GM18951 (cell line): ENCODE measurements at regions not wholly inside any gene's neighbourhood (a gene's known extent, or its start where the extent isn't known, plus 50 kb on each side); places are given as distances from the start of the nearest gene placed in this dataset.

Experiments
- POLR2A ChIP-seq: IDR thresholded peaks from 4 replicates; pipeline ENCODE4 v1.6.1; 2011; ENCODE audit warnings: mild to moderate bottlenecking; ENCODE audit not compliant: insufficient read length, insufficient read depth; ENCODE audit errors: extremely low read depth
- in situ Hi-C: fragments of 300-500 bp; cut with MboI; formaldehyde crosslinking; loops from one replicate; pipeline ENCODE4 v1.12.0; 2022; ENCODE audit warnings: low sequenced_read_pairs, mixed read lengths, inconsistent platforms; ENCODE audit not compliant: unreplicated experiment

DNA sequence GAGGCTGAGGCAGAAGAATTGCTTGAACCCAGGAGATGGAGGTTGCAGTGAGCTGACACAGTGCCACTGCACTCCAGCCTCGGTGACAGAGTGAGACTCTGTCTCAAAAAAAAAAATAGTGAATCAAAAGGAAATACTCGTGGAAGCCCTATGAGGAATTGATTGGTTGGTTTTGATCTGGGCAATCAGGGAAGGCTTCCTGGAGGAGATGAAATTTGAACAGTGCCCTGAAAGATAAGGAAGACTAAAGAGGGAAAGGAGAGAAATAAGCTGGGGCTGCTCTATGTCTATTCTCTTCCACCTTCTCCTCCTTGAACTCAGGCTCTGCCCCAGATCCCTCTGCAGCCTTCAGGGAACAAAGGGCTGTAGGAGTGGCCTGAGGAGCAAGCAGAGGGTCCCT, 54.1 kb downstream of the IRF2BPL start:
- no peak for TF ChIP-seq POLR2A
- in situ Hi-C loops, result no loop called here

DNA sequence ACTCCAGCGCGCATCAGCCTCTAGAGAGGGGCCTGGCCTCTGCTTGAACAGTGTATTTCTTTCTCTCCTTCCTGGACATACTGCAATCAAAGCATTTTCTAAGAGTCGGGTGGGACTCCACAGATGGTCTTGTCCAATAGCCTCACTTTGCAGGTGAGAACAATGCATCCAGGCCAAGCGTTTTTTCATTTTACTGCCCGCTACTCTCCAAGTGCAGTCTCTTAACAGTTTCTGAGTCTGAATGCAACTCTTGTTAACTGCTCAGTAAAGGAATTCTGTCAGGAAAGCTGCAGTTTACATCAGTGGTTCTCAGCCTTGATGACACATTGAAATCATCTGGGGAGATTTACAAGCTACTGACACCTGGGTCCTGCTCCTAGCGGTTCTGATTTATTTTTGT, 57.0 kb downstream of the IRF2BPL start:
- in situ Hi-C loops, result no loop called here
- TF ChIP-seq POLR2A, result no peak

DNA sequence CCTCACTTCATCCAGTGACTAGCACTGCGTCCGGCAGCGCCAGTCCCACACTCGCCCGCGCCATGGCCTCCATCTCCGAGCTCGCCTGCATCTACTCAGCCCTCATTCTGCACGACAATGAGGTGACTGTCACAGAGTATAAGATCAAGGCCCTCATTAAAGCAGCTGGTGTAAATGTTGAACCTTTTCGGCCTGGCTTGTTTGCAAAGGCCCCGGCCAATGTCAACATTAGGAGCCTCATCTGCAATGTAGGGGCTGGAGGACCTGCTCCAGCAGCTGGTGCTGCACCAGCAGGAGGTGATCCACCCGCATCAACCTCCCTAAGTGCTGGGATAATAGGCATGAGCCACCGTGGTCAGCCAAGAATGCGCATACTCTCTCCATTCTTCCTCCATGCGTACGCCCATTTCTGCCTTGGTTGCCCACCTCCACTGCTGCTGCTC, 59.9 kb downstream of the IRF2BPL start:
- in situ Hi-C loops, result no loop called here

DNA sequence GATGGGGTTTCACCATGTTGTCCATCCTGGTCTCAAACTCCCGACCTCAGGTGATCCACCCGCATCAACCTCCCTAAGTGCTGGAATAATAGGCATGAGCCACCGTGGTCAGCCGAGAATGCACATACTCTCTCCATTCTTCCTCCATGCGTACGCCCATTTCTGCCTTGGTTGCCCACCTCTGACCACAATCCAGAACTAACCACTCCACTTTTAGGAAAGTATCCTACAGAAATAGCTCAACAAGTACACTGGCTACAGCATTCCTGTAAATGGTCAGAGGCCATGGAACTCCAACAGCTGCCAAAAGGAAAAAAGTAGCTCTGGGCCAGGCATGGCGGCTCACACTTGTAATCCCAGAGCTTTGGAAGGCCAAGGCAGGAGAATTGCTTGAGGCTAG, 60.7 kb downstream of the IRF2BPL start:
- in situ Hi-C loops, result no loop called here
- no peak for TF ChIP-seq POLR2A

More for the DNA sequence above, 59.9 kb downstream of the IRF2BPL start:
- no peak for TF ChIP-seq POLR2A

DNA sequence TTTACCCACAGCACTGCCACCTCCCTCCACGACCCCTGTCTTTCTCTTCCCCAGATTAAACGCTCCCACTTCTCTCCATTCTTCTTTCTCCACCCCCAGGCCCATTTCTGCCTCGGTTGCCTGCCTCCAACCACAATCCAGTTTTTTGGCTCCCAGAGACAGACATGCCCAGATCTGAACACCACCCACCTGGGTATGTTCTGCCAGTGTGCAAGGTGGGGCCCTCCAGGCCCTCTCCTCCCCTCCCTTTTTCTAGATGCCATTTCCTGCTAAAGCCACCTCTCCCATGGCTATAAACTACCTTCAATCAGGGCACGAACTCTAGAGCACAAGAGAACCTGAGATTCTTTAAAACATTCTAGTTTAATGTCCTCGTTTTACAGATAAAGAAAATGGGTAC, 63.3 kb downstream of the IRF2BPL start:
- TF ChIP-seq POLR2A, result no peak
- in situ Hi-C loops, result no loop called here

DNA sequence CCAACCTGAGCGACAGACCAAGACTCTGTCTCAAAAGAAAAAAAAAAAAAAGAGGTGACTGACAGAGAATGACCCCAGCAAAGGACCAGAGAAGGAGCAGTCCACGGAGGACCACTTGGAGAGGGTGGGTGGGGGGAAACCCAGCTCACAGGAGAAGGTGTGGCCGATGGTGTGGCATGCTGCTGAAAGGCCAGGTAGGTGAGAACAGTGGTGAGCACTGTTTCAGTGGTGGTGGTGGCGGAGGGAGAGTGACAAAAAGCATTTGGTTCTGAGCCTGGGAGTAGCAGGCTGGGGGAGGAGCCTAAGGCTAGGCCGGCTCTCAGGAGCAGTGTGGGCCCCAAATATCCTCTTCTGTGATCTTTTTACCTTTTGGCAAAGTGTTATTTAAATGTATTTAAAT, 63.8 kb downstream of the IRF2BPL start:
- in situ Hi-C loops, result no loop called here
- TF ChIP-seq POLR2A, result no peak

DNA sequence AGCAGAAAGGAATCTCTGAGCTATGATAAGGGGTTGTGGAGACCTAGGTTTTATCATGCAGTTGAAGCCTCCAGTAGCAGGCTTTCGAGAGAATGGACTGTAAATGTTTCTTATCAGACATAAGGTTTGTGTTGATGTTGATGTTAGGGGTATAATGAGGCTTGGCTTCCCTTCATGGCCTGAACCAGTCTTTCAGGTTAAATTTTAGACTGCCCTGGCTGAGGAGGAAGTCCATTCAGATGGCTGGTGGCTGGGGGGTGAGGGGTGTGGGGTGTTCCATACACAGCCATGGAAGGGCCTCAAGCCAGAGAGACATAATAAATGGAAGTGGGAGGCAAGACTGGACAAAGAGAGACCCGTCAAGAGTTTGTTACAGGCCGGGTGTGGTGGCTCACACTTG, 65.1 kb downstream of the IRF2BPL start:
- TF ChIP-seq POLR2A, result no peak

DNA sequence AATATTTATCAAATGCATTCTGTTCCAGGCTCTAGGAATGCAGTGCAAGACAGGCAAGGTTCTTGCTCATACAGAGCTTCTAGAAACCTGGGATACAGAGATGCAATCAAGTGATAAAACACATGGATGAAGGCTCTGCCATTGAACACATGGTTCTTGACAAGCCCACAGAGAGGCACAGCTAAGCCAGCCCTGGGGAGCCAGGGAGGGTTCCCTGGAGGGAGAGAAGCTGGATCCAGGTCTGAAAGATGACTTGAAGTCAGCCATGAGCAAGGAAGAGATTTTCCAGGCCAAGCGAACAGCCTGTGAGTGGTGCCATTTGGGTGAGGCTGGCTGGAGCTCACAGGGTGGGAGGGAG, 66.2 kb downstream of the IRF2BPL start:
- TF ChIP-seq POLR2A, result no peak
- in situ Hi-C loops, result no loop called here

More for the DNA sequence above, 65.1 kb downstream of the IRF2BPL start:
- in situ Hi-C loops, result no loop called here

DNA sequence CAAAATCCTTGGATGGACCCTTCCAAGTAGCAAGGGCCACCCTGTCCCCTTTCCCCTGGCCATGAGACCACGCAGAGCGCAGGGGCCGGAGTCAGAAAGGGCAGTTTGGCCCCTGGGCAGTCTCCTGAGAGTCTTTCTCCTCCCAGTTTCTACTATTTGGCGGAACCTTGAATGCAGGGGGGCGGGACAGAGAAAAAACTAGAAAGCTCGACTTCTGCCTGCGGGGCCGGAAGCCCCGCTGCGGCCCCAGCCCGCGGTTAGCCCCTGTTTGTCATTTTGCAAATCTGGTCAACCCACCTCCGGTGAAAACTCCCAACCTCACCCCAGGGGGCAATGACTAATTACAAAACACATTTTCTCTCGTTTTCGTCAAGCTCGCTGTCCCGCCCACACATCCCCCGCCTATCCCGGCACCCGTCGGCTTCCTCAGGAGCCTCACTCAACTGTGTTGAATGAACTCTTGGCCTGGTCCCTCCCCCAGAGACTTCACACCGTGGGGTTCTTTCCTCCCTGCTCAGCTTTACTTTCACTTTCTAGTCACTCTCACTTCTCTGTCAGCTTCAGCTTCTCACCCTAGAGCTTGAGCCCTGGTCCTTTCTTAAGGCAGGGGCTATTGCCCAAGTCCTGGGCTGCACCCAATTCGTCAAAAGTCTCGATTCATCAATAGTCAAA, 66.7 kb downstream of the IRF2BPL start:
- in situ Hi-C loops, result no loop called here
- peak; percentile 55 for TF ChIP-seq POLR2A

DNA sequence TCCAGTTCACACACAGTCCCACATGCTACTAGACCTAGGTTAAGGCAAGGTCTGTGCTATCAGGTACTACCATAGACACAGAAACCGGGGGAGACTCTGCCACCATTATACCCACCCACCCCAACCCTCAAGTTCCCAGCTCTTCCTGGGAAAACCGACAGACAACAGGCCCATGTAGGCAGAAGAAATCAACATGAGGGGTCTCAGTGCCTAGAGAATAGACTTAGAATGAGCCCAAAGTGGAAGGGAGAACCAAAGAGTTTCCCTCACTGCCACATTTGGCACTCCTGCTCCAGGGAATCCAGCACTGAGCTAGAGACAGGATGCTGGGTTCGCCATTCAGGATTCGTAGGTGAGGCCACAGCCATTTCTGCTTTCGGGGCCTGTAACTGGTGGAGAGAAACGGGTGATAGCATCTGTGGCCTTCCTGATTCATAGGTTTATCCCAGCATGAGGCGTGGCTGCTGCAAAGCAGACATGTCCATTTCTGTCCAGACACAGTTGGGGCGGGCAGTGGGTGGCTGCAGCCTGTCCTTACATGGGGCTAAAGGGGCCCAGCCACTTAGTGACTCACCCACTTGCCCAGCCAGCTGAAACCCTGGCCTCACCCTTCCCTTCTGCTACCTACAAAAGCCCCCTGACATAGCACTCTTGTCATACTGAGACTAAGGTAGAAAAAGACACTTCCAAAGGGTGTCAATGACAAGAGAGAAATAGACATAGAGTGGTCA, 69.4 kb downstream of the IRF2BPL start:
- in situ Hi-C loops, result no loop called here
- peak; percentile 12 for TF ChIP-seq POLR2A

DNA sequence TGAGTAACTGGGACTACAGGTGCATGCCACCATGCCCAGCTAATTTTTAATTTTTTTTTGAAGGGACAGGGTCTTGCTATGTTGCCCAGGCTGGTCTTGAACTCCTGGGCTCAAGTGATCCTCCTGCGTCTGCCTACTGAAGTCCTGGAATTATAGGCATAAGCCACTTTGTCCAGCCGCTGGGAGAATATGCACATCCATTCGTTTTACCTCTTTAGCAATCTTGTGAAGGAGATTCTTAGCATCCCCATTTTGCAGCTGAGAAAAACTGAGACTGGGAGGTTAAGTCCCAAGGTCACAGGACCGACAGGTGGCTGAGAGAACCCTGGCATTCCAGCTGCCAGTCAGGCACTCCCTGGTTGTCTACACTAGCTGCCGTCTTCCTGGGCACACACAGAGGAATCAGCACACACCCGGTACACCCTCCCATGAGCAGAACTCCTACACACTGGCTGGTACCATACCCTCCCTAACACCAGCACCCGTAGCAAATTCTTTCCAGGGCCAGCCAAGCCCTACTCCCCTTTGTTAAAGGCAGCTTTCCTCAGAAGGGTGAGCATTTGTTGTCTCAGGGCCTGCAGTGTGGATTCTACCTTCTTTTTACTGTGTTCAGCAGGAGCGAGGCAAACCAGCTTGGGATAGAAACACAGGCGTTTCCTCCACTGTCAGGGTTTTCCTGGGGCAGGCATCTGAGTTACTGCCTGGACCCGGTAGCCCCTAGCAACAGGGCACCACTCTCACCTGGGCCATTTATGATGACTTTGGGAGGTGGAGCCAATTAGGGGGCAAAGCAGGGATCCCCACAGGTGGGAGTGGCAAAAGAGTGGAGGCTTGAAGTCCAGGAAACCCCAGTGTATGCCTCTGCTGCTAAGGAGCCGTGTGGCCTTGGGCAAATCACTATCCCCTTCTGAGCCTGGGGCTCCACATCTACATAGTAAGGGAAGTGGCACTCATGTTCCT, 70.2 kb downstream of the IRF2BPL start:
- in situ Hi-C loops, result no loop called here
- TF ChIP-seq POLR2A, result no peak

DNA sequence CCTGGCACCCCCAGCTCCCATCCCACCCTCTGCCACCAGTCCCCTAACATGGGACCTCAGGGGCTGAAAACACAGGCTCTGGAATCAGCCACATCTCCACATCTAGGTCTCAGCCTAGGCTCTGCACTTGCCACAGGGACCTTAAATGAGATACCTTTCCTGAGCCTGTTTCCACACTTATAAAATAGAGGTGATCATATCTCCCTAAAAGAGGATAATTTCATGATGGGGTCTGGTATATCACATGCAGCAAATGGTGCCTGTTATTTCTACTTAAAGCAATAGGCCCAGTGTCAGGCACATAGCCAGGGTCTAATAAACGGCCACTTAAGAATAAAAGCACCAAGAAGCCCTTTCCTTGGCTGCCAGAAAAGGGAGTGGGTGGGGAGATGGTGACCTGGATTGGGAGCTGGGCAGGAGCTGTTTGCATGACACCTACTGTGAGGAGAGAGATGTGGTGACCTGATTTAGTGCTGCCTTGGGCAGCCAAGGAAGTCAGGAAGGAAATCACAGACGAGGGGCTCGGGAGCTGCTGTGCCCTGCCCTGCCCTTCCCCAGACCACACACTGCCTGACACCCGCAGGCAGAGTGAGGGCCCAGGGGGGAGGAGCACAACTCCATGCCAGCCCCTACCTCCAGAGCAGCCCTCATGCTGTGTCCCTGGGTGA, 71.2 kb downstream of the IRF2BPL start:
- in situ Hi-C loops, result no loop called here
- peak; percentile 26 for TF ChIP-seq POLR2A
